ENCODE measurements at regions not wholly inside any gene's neighbourhood (a gene's known extent, or its start where the extent isn't known, plus 50 kb on each side); places are given as distances from the start of the nearest gene placed in this dataset.

DNA sequence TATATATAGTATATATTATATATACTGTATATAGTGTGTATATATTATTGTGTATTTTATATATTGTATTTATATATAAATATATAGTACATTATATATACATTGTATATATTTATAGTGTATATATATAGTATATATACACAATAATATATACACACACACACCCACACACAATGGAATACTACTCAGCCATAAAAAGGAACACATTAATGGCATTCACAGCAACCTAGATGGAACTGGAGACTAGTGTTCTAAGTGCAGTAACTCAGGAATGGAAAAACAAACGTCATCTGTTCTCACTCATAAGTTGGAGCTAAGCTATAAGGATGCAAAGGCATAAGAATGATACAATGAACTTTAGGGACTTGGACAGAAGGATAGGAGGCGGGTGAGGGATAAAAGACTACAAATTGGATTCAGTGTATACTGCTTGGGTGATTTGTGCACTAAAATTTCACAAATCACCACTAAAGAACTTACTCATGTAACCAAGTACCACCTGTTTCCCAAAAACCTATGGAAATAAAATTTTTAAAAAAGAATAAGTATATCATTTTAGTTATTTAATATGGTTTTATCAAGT is 201.9 kb upstream of the CDH11 start:
- intact Hi-C loops (cut with DNase I; ENCODE audit: low total_unique reads): no loop called here
- H3K27me3 ChIP-seq: no peaks in the 10 kb centered on the region
- TF ChIP-seq POLR2A (IDR thresholded peaks at IDR 0.05) (no peak), POLR2AphosphoS5 (IDR thresholded peaks at IDR 0.05) (no peak), EP300 (IDR thresholded peaks at IDR 0.05) (no peak)
- TF ChIP-seq, protein P1, sequence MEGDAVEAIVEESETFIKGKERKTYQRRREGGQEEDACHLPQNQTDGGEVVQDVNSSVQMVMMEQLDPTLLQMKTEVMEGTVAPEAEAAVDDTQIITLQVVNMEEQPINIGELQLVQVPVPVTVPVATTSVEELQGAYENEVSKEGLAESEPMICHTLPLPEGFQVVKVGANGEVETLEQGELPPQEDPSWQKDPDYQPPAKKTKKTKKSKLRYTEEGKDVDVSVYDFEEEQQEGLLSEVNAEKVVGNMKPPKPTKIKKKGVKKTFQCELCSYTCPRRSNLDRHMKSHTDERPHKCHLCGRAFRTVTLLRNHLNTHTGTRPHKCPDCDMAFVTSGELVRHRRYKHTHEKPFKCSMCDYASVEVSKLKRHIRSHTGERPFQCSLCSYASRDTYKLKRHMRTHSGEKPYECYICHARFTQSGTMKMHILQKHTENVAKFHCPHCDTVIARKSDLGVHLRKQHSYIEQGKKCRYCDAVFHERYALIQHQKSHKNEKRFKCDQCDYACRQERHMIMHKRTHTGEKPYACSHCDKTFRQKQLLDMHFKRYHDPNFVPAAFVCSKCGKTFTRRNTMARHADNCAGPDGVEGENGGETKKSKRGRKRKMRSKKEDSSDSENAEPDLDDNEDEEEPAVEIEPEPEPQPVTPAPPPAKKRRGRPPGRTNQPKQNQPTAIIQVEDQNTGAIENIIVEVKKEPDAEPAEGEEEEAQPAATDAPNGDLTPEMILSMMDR (IDR thresholded peaks at IDR 0.05): no peak
- H3K4me3 ChIP-seq: no peak overlapping the region
- H3K36me3 ChIP-seq: no peaks in the 10 kb centered on the region
- DNase-seq: no peak
- no peak overlapping the region for H3K27ac ChIP-seq
- H3K9me3 ChIP-seq: no peaks in the 10 kb centered on the region
- H3K4me1 ChIP-seq: no peaks in the 10 kb centered on the region
- 78 to 89% (median 84%) methylated on average over 2 of the region's 2 CpGs for WGBS, 5 donors

DNA sequence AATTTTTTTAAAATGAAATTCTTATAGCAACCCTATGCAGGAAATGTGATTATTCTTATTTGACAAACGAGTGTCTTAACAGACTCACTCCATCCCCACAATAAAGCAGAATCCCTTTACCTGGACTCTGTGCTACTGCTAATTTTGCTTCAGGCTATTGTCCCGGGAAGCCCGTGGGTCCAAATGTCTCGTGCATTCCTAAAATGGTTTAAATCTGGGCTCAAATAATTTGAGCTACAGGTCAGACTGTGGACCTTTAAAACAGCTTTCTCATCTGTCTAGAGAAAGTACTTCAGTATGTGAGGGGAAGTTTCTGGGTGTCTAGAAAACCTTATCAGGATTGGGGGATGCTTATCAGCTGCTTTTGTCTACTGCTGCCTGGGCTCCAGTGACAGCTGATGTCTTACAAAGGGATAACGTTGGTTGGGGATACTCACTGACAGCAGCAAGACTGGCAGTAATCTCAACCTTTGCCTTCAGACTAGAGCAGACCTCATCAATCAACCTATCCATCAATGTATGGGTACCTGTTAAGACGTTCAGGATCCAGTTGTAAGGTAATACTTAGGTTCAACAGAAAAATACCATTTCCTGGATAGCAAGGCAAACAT is 197.9 kb upstream of the CDH11 start:
- peaks cover 0 to 7% (median 0%) of the 10 kb centered on the region in 4 donors for H3K4me1 ChIP-seq
- no peak for DNase-seq
- H3K27ac ChIP-seq: no peak overlapping the region
- H3K9me3 ChIP-seq: no peaks in the 10 kb centered on the region
- 25 to 56% (median 34%) methylated on average over 6 of the region's 6 CpGs for WGBS, 5 donors
- no peak for TF ChIP-seq EP300 (IDR thresholded peaks at IDR 0.05)
- no peak for TF ChIP-seq POLR2A (IDR thresholded peaks at IDR 0.05)
- TF ChIP-seq, protein P1 (IDR thresholded peaks at IDR 0.05): no peak
- no peak for TF ChIP-seq POLR2AphosphoS5 (IDR thresholded peaks at IDR 0.05)
- intact Hi-C loops (cut with DNase I; ENCODE audit: low total_unique reads): no loop called here
- H3K36me3 ChIP-seq: no peaks in the 10 kb centered on the region
- no peaks in the 10 kb centered on the region for H3K27me3 ChIP-seq
- no peak overlapping the region for H3K4me3 ChIP-seq

DNA sequence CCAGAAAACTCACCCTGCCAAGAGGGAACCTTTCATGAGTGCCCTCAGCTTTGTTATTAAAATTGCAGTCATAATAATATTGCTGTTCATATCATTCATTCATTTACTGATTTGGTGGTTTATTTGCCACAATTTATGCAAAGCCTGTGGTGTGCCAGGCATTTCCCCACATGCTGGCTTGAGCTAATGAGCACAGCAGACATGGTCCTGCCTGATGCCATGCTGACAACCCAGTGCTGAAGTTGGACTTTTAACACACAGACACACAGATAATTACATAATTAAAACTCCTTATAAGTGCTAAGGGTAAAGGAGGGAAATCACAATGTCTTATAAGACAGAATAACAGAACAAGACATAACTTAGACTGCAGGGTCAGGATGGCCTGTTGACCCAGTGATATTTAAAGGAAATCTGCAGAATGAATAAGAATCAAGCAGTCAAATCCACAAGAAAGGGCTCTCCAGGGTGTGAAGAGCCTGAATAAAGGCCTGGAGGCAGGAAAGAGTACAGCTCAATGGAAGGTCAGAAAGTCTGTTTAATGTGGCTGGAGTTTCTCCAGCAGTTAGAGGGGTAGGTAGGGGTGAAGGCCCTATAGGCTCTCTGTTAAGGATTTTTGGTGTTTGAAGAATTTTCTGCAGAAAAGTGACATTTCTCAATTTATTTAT is 196.9 kb upstream of the CDH11 start:
- peaks cover 0 to 7% (median 0%) of the 10 kb centered on the region in 4 donors for H3K4me1 ChIP-seq
- no peaks in the 10 kb centered on the region for H3K9me3 ChIP-seq
- H3K27me3 ChIP-seq: no peaks in the 10 kb centered on the region
- TF ChIP-seq POLR2A (IDR thresholded peaks at IDR 0.05) (no peak), POLR2AphosphoS5 (IDR thresholded peaks at IDR 0.05) (no peak), EP300 (IDR thresholded peaks at IDR 0.05) (no peak)
- TF ChIP-seq, protein P1 (IDR thresholded peaks at IDR 0.05): no peak
- no peak for DNase-seq
- no peak overlapping the region for H3K4me3 ChIP-seq
- no peak overlapping the region for H3K27ac ChIP-seq
- intact Hi-C loops (cut with DNase I; ENCODE audit: low total_unique reads): no loop called here
- H3K36me3 ChIP-seq: no peaks in the 10 kb centered on the region

DNA sequence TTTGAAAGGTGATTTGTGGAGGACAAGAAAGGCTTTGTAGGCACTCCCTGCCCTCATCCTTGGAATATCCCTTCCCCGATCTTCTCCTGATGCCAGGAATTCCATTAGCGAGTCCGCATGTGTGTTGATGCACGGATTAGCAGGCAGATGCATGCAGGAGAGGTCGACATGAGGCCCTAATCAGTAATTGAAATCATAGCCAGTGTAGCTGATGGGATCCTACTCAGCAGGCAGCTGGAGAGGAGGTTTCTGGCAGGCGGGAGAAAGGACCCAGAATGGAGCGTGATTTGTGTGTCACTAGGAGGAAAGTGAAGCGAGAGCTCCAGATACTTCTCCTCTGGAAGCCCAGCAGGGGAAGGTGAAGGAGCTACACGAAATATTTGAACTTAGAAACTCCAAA is 196.3 kb upstream of the CDH11 start:
- TF ChIP-seq POLR2AphosphoS5 (IDR thresholded peaks at IDR 0.05) (no peak), POLR2A (IDR thresholded peaks at IDR 0.05) (no peak), EP300 (IDR thresholded peaks at IDR 0.05) (no peak)
- TF ChIP-seq, protein P1 (IDR thresholded peaks at IDR 0.05): no peak
- no peaks in the 10 kb centered on the region for H3K27me3 ChIP-seq
- 47 to 55% (median 49%) methylated on average over 9 of the region's 9 CpGs for WGBS, 5 donors
- H3K9me3 ChIP-seq: no peaks in the 10 kb centered on the region
- intact Hi-C loops (cut with DNase I; ENCODE audit: low total_unique reads): no loop called here
- H3K36me3 ChIP-seq: no peaks in the 10 kb centered on the region
- DNase-seq: peak in 1 of 2 donors; percentile 30
- H3K27ac ChIP-seq: no peak overlapping the region
- no peak overlapping the region for H3K4me3 ChIP-seq
- peaks cover 0 to 7% (median 0%) of the 10 kb centered on the region in 4 donors for H3K4me1 ChIP-seq
